HCT116 (cell line): ENCODE measurements at regions not wholly inside any gene's neighbourhood (a gene's known extent, or its start where the extent isn't known, plus 50 kb on each side); places are given as distances from the start of the nearest gene placed in this dataset.

Source experiments
- ATAC-seq: fragments of 200-7000 bp; cut with Tn5 transposase; 2 replicates; pipeline ENCODE4 v1.9.1; 2020; ENCODE audit warnings: mild to moderate bottlenecking, moderate library complexity
- BruUV-seq: library from RNA; stranded (reverse); fragments of 400-500 nt; replicated peaks from 2 replicates; lab custom pipeline; 2021; lab: Mats Ljungman, UMichigan
- CTCF ChIA-PET: fragments of 300-600 bp; sonication (Branson Sonifier 250); formaldehyde crosslinking; loops from one replicate; lab custom pipeline; 2021; ENCODE audit warnings: antibody characterized with exemption; lab: Charles Lee
- POLR2A ChIA-PET: fragments of 300-600, 350-600 bp; sonication (Branson Sonifier 250); formaldehyde crosslinking; loops from one replicate; lab custom pipeline; 2021; ENCODE audit warnings: antibody characterized with exemption; lab: Charles Lee
- RAD21 ChIA-PET, 2 experiments: fragments of 300-600 bp; sonication (Branson Sonifier 250); formaldehyde crosslinking; loops; one replicate each; lab custom pipeline; 2023; ENCODE audit warnings: low total read pairs in 2 of 2; ENCODE audit not compliant: uncharacterized antibody in 2 of 2, unreplicated experiment in 2 of 2, low non-redundant PET in 1 of 2; lab: Charles Lee
- DNase-seq: peaks from one replicate; pipeline ENCODE4 v3.0.0-alpha.2; 2010; ENCODE audit warnings: low read depth, low spot score
- H2AFZ ChIP-seq: fragments of 200-600 bp; shearing (Covaris generic), sonication (generic); 2 replicates; pipeline ENCODE4 v1.6.1; 2017; ENCODE audit warnings: low read depth, mixed run types, mixed read lengths, antibody characterized with exemption, low read length; ENCODE audit not compliant: poor library complexity, severe bottlenecking
- H3K27ac ChIP-seq: 2 replicates; pipeline ENCODE4 v1.5.1; 2012; ENCODE audit warnings: low read depth, low read length
- H3K27me3 ChIP-seq: fragments of 200-600 bp; sonication (generic); 2 replicates; pipeline ENCODE4 v1.6.1; 2016; ENCODE audit warnings: mixed run types, low read length, mixed read lengths; ENCODE audit not compliant: insufficient read depth
- H3K36me3 ChIP-seq, 2 experiments: fragments of 200-500 bp in 1 of 2; fragments of 200-600 bp in 1 of 2; sonication (Bioruptor generic) in 1 of 2; sonication (generic) in 1 of 2; 2 replicates each; pipeline versions ENCODE4 v1.5.1 to v1.6.1; 2014 to 2016; ENCODE audit warnings: low read length in 2 of 2, inconsistent platforms in 1 of 2, mixed read lengths in 1 of 2, mixed run types in 1 of 2; ENCODE audit not compliant: insufficient read depth in 2 of 2, control insufficient read depth in 1 of 2
- H3K4me1 ChIP-seq, 2 experiments: fragments of 200-600 bp in 1 of 2; sonication (generic) in 1 of 2; 2 replicates each; pipeline versions ENCODE4 v1.5.1 to v1.6.1; 2012 to 2017; ENCODE audit warnings: low read length in 2 of 2, inconsistent platforms in 1 of 2, mild to moderate bottlenecking in 1 of 2, mixed read lengths in 1 of 2, mixed run types in 1 of 2, moderate library complexity in 1 of 2; ENCODE audit not compliant: insufficient read depth in 2 of 2, control insufficient read depth in 1 of 2
- H3K4me2 ChIP-seq: fragments of 200-600 bp; sonication (generic); 2 replicates; pipeline ENCODE4 v1.6.1; 2017; ENCODE audit warnings: mixed run types, low read length, mixed read lengths
- H3K4me3 ChIP-seq, 2 experiments: fragments of 200-600 bp in 1 of 2; sonication (generic) in 1 of 2; replicated peaks in 1 of 2; 2 replicates each; pipeline ENCODE4 v1.5.1; 2011 to 2016; ENCODE audit warnings: low read length in 2 of 2, control low read depth in 1 of 2, low read depth in 1 of 2, mild to moderate bottlenecking in 1 of 2, mixed read lengths in 1 of 2, mixed run types in 1 of 2
- H3K79me2 ChIP-seq: fragments of 200-600 bp; sonication (generic); 2 replicates; pipeline ENCODE4 v1.6.1; 2017; ENCODE audit warnings: mild to moderate bottlenecking, mixed run types, low read length, moderate library complexity, mixed read lengths; ENCODE audit not compliant: insufficient read depth
- H3K9ac ChIP-seq: fragments of 200-600 bp; sonication (generic); 2 replicates; pipeline ENCODE4 v1.6.1; 2016; ENCODE audit warnings: low read length, mixed read lengths
- H3K9me2 ChIP-seq: fragments of 200-600 bp; sonication (generic), shearing (Covaris generic); 2 replicates; pipeline ENCODE4 v1.6.1; 2017; ENCODE audit warnings: mixed run types, mild to moderate bottlenecking, moderate library complexity; ENCODE audit not compliant: insufficient read depth
- H3K9me3 ChIP-seq, 2 experiments: fragments of 200-500 bp in 1 of 2; fragments of 200-600 bp in 1 of 2; sonication (Bioruptor generic) in 1 of 2; sonication (generic) in 1 of 2; 2 replicates each; pipeline ENCODE4 v1.6.1; 2014 to 2017; ENCODE audit warnings: low read length in 2 of 2, mixed read lengths in 2 of 2, inconsistent platforms in 1 of 2, low read depth in 1 of 2, mild to moderate bottlenecking in 1 of 2, mixed run types in 1 of 2, moderate library complexity in 1 of 2; ENCODE audit not compliant: control insufficient read depth in 1 of 2, insufficient read depth in 1 of 2
- H4K20me1 ChIP-seq: fragments of 200-600 bp; sonication (generic), shearing (Covaris generic); 2 replicates; pipeline ENCODE4 v1.6.1; 2017; ENCODE audit warnings: mixed run types, mild to moderate bottlenecking, moderate library complexity; ENCODE audit not compliant: insufficient read depth
- CBX3 ChIP-seq: IDR thresholded peaks from 2 replicates; pipeline ENCODE4 v1.6.1; 2012; ENCODE audit warnings: low read depth
- ELF1 ChIP-seq: IDR thresholded peaks from 2 replicates; pipeline ENCODE4 v1.6.1; 2012; ENCODE audit warnings: low read depth, borderline replicate concordance
- POLR2A ChIP-seq: IDR thresholded peaks from 2 replicates; pipeline ENCODE4 v1.7.0; 2011; ENCODE audit warnings: borderline replicate concordance; ENCODE audit not compliant: insufficient read depth, insufficient read length; ENCODE audit errors: extremely low read depth
- RAD21 ChIP-seq: IDR thresholded peaks from 2 replicates; pipeline ENCODE4 v1.6.1; 2012; ENCODE audit warnings: low read depth, mild to moderate bottlenecking
- ZFX ChIP-seq: fragments of 450-650 bp; IDR thresholded peaks from 2 replicates; pipeline ENCODE4 v1.6.1; 2017
- ZNF274 ChIP-seq: fragments of 200-500 bp; sonication (Bioruptor generic); IDR thresholded peaks from 2 replicates; pipeline ENCODE4 v1.6.1; 2014; ENCODE audit warnings: mild to moderate bottlenecking, low read depth, low read length, inconsistent platforms
- intact Hi-C: fragments of 100-400 bp; cut with micrococcal nuclease; formaldehyde crosslinking; loops from 2 replicates; pipeline ENCODE4 v1.10.0; 2022
- TF ChIP-seq, protein P1 (sequence below): IDR thresholded peaks from 2 replicates; pipeline ENCODE4 v1.6.1; 2012; ENCODE audit warnings: low read depth
- TF ChIP-seq, protein P2 (sequence below): IDR thresholded peaks from 2 replicates; pipeline ENCODE4 v1.6.1; 2012
- TF ChIP-seq, protein P3 (sequence below): IDR thresholded peaks from 2 replicates; pipeline ENCODE4 v1.6.1; 2011; ENCODE audit warnings: mild to moderate bottlenecking, low read length, moderate library complexity; ENCODE audit not compliant: insufficient replicate concordance; ENCODE audit errors: extremely low read depth

DNA sequence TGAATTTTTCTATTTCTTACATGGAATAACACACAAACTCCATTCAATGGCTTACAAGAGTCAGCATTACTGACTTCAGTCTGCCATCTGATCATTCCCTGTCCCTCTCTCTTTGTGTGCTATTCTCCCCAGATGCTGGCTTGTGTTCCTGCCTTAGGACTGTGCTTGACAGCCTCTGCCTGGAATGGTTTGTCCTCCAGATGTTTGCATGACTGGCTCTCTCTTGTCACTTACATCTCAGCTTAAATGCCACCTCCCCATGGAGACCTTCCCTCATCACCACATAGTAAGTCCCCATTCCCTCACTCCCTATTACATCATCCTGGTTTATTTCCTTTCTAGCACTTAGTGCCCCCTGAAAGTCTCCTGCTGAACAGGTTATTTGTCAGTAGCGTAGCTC, 181.6 kb downstream of the KTN1 start:
- no peaks in the 10 kb centered on the region for H3K27me3 ChIP-seq
- H3K4me1 ChIP-seq = no peaks in the 10 kb centered on the region
- H3K9ac ChIP-seq = no peak overlapping the region
- H3K27ac ChIP-seq = no peak overlapping the region
- H3K9me2 ChIP-seq = no peaks in the 10 kb centered on the region
- H3K9me3 ChIP-seq = no peaks in the 10 kb centered on the region
- no peaks in the 10 kb centered on the region for H3K36me3 ChIP-seq
- no TSS peak for BruUV-seq
- POLR2A ChIA-PET = no interaction called here
- H2AFZ ChIP-seq = no peak overlapping the region
- no peaks in the 10 kb centered on the region for H3K79me2 ChIP-seq
- TF ChIP-seq, protein P1, sequence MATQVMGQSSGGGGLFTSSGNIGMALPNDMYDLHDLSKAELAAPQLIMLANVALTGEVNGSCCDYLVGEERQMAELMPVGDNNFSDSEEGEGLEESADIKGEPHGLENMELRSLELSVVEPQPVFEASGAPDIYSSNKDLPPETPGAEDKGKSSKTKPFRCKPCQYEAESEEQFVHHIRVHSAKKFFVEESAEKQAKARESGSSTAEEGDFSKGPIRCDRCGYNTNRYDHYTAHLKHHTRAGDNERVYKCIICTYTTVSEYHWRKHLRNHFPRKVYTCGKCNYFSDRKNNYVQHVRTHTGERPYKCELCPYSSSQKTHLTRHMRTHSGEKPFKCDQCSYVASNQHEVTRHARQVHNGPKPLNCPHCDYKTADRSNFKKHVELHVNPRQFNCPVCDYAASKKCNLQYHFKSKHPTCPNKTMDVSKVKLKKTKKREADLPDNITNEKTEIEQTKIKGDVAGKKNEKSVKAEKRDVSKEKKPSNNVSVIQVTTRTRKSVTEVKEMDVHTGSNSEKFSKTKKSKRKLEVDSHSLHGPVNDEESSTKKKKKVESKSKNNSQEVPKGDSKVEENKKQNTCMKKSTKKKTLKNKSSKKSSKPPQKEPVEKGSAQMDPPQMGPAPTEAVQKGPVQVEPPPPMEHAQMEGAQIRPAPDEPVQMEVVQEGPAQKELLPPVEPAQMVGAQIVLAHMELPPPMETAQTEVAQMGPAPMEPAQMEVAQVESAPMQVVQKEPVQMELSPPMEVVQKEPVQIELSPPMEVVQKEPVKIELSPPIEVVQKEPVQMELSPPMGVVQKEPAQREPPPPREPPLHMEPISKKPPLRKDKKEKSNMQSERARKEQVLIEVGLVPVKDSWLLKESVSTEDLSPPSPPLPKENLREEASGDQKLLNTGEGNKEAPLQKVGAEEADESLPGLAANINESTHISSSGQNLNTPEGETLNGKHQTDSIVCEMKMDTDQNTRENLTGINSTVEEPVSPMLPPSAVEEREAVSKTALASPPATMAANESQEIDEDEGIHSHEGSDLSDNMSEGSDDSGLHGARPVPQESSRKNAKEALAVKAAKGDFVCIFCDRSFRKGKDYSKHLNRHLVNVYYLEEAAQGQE = no peak
- no peak for TF ChIP-seq ZFX
- no peak for TF ChIP-seq ELF1
- TF ChIP-seq POLR2A = no peak
- no peak for TF ChIP-seq RAD21
- no peak for TF ChIP-seq ZNF274
- TF ChIP-seq, protein P2, sequence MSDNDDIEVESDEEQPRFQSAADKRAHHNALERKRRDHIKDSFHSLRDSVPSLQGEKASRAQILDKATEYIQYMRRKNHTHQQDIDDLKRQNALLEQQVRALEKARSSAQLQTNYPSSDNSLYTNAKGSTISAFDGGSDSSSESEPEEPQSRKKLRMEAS = no peak
- TF ChIP-seq CBX3 = no peak
- TF ChIP-seq, protein P3, sequence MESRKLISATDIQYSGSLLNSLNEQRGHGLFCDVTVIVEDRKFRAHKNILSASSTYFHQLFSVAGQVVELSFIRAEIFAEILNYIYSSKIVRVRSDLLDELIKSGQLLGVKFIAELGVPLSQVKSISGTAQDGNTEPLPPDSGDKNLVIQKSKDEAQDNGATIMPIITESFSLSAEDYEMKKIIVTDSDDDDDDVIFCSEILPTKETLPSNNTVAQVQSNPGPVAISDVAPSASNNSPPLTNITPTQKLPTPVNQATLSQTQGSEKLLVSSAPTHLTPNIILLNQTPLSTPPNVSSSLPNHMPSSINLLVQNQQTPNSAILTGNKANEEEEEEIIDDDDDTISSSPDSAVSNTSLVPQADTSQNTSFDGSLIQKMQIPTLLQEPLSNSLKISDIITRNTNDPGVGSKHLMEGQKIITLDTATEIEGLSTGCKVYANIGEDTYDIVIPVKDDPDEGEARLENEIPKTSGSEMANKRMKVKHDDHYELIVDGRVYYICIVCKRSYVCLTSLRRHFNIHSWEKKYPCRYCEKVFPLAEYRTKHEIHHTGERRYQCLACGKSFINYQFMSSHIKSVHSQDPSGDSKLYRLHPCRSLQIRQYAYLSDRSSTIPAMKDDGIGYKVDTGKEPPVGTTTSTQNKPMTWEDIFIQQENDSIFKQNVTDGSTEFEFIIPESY = no peak
- TF ChIP-seq, all 23 proteins: peak for 0
- intact Hi-C loops = no loop called here
- RAD21 ChIA-PET = no interaction called here
- ATAC-seq (no peak), DNase-seq (no peak)
- H4K20me1 ChIP-seq = no peaks in the 10 kb centered on the region
- no peak overlapping the region for H3K4me3 ChIP-seq
- H3K4me2 ChIP-seq = no peak overlapping the region
- CTCF ChIA-PET = no interaction called here
